Astrocyte (in vitro differentiated cells and primary cell): ENCODE measurements at regions not wholly inside any gene's neighbourhood (a gene's known extent, or its start where the extent isn't known, plus 50 kb on each side); places are given as distances from the start of the nearest gene placed in this dataset.

ENCODE experiments used
- DNase-seq: peaks from one replicate; pipeline ENCODE4 v3.0.0-alpha.2; 2010; ENCODE audit warnings: low read depth
- FAIRE-seq: peaks from 2 replicates; lab custom pipeline; 2011; peaks lifted over from hg19 to GRCh38; lab: Jason Lieb, UNC
- H2AFZ ChIP-seq: 2 replicates; pipeline ENCODE4 v1.6.0; 2012; ENCODE audit warnings: low read depth, low read length, inconsistent platforms
- H3K27ac ChIP-seq: 2 replicates; pipeline ENCODE4 v1.5.1; 2011; ENCODE audit warnings: low read depth, low read length, inconsistent platforms
- H3K27me3 ChIP-seq: 2 replicates; pipeline ENCODE4 v1.6.0; 2011; ENCODE audit warnings: low read length, inconsistent platforms; ENCODE audit not compliant: insufficient read depth
- H3K36me3 ChIP-seq: 2 replicates; pipeline ENCODE4 v1.5.1; 2011; ENCODE audit warnings: low read length, inconsistent platforms; ENCODE audit not compliant: insufficient read depth
- H3K4me1 ChIP-seq: 2 replicates; pipeline ENCODE4 v1.5.1; 2011; ENCODE audit warnings: low read length, inconsistent platforms; ENCODE audit not compliant: insufficient read depth
- H3K4me2 ChIP-seq: 2 replicates; pipeline ENCODE4 v1.6.0; 2012; ENCODE audit warnings: low read length, inconsistent platforms
- H3K4me3 ChIP-seq: 2 replicates; pipeline ENCODE4 v1.5.1; 2011; ENCODE audit warnings: low read depth, mild to moderate bottlenecking, low read length, inconsistent platforms; ENCODE audit not compliant: insufficient read depth
- H3K79me2 ChIP-seq: 2 replicates; pipeline ENCODE4 v1.6.0; 2012; ENCODE audit warnings: mild to moderate bottlenecking, low read length, inconsistent platforms; ENCODE audit not compliant: insufficient read depth
- H3K9ac ChIP-seq: 2 replicates; pipeline ENCODE4 v1.6.0; 2012; ENCODE audit warnings: mild to moderate bottlenecking, low read length, inconsistent platforms
- H3K9me3 ChIP-seq: 2 replicates; pipeline ENCODE4 v1.5.1; 2012; ENCODE audit warnings: low read depth, mild to moderate bottlenecking, low read length, inconsistent platforms; ENCODE audit not compliant: insufficient read depth
- H4K20me1 ChIP-seq: 2 replicates; pipeline ENCODE4 v1.6.0; 2012; ENCODE audit warnings: low read length, inconsistent platforms; ENCODE audit not compliant: insufficient read depth
- H3K27ac Mint-ChIP-seq: one replicate; pipeline ENCODE4 v1.8.0; 2021; ENCODE audit warnings: mild to moderate bottlenecking, mixed read lengths; ENCODE audit not compliant: unreplicated experiment
- H3K27me3 Mint-ChIP-seq: one replicate; pipeline ENCODE4 v1.8.0; 2021; ENCODE audit warnings: low read depth, mixed read lengths; ENCODE audit not compliant: unreplicated experiment
- H3K36me3 Mint-ChIP-seq: one replicate; pipeline ENCODE4 v1.8.0; 2021; ENCODE audit warnings: low read depth, mixed read lengths; ENCODE audit not compliant: unreplicated experiment
- H3K4me1 Mint-ChIP-seq: one replicate; pipeline ENCODE4 v1.8.0; 2021; ENCODE audit warnings: low read depth, mixed read lengths; ENCODE audit not compliant: unreplicated experiment
- H3K4me3 Mint-ChIP-seq: one replicate; pipeline ENCODE4 v1.8.0; 2021; ENCODE audit warnings: mild to moderate bottlenecking, moderate library complexity, mixed read lengths; ENCODE audit not compliant: unreplicated experiment
- H3K9me3 Mint-ChIP-seq: one replicate; pipeline ENCODE4 v1.8.0; 2021; ENCODE audit warnings: mild to moderate bottlenecking, mixed read lengths; ENCODE audit not compliant: unreplicated experiment
- EZH2 ChIP-seq: IDR thresholded peaks from 2 replicates; pipeline ENCODE4 v1.6.1; 2012; ENCODE audit warnings: mild to moderate bottlenecking, low read length, inconsistent platforms; ENCODE audit not compliant: insufficient read depth
- TF ChIP-seq, protein P1 (sequence below): IDR thresholded peaks from 2 replicates; pipeline ENCODE4 v1.5.1; 2011; ENCODE audit warnings: low read depth, mild to moderate bottlenecking, inconsistent platforms, low read length, moderate library complexity; ENCODE audit not compliant: insufficient read depth

DNA sequence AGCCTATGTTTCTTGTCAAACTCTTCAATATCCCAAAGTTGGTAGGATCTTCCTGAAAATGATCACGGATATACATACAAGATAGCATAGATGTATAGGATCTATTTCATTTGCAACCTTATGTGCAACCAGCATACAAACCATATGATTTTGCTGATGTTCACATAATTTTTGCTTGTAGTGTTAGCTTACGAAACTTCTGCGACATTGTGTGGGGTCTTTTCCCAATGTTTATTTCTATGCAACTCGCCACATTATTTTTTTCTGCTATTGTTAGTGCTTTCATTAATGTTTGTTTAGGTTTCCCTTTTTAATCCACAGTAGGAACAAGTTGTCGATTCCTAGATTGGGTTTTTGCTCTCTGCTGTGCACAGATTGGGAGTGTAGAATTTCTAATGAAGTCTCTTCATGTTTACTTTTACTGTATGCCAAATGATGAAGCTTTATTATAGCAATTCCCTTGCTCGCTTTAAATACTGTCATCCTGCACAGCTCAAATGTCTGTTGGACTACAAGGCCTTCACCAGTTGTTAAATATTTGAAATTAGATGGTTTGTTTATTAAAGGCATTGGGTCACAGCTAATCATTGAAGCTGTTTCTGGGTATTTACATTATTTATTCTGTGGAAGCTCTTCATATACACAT lies 257.6 kb upstream of the PCDH7 start:
- no peak overlapping the region for H2AFZ ChIP-seq
- no peaks in the 10 kb centered on the region for H3K27me3 ChIP-seq
- H3K27me3 Mint-ChIP-seq: no peaks in the 10 kb centered on the region
- H3K4me1 Mint-ChIP-seq: no peaks in the 10 kb centered on the region
- no peak overlapping the region for H3K27ac ChIP-seq
- H3K4me1 ChIP-seq: no peaks in the 10 kb centered on the region
- H3K9me3 Mint-ChIP-seq: no peaks in the 10 kb centered on the region
- no peaks in the 10 kb centered on the region for H4K20me1 ChIP-seq
- no peaks in the 10 kb centered on the region for H3K36me3 ChIP-seq
- H3K9me3 ChIP-seq: no peaks in the 10 kb centered on the region
- DNase-seq (no peak), FAIRE-seq (no peak)
- no peak overlapping the region for H3K4me2 ChIP-seq
- no peak overlapping the region for H3K27ac Mint-ChIP-seq
- H3K4me3 ChIP-seq: no peak overlapping the region
- TF ChIP-seq, protein P1, sequence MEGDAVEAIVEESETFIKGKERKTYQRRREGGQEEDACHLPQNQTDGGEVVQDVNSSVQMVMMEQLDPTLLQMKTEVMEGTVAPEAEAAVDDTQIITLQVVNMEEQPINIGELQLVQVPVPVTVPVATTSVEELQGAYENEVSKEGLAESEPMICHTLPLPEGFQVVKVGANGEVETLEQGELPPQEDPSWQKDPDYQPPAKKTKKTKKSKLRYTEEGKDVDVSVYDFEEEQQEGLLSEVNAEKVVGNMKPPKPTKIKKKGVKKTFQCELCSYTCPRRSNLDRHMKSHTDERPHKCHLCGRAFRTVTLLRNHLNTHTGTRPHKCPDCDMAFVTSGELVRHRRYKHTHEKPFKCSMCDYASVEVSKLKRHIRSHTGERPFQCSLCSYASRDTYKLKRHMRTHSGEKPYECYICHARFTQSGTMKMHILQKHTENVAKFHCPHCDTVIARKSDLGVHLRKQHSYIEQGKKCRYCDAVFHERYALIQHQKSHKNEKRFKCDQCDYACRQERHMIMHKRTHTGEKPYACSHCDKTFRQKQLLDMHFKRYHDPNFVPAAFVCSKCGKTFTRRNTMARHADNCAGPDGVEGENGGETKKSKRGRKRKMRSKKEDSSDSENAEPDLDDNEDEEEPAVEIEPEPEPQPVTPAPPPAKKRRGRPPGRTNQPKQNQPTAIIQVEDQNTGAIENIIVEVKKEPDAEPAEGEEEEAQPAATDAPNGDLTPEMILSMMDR: no peak
- TF ChIP-seq EZH2: no peak
- no peak overlapping the region for H3K9ac ChIP-seq
- H3K36me3 Mint-ChIP-seq: no peaks in the 10 kb centered on the region
- H3K4me3 Mint-ChIP-seq: no peak overlapping the region
- no peaks in the 10 kb centered on the region for H3K79me2 ChIP-seq

- no peak for TF ChIP-seq EZH2
- TF ChIP-seq, protein P1: no peak
- Mint-ChIP-seq H3K4me3 (no peak overlapping the region), H3K4me1 (no peaks in the 10 kb centered on the region), H3K36me3 (no peaks in the 10 kb centered on the region), H3K27ac (no peak overlapping the region), H3K9me3 (no peaks in the 10 kb centered on the region), H3K27me3 (no peaks in the 10 kb centered on the region)
- H3K79me2 ChIP-seq: no peaks in the 10 kb centered on the region
- no peak overlapping the region for H3K4me2 ChIP-seq
- no peaks in the 10 kb centered on the region for H3K4me1 ChIP-seq
- H3K9me3 ChIP-seq: no peaks in the 10 kb centered on the region
- no peak overlapping the region for H3K9ac ChIP-seq
- H3K36me3 ChIP-seq: no peaks in the 10 kb centered on the region
- FAIRE-seq: no peak
- no peak overlapping the region for H3K27ac ChIP-seq
- DNase-seq: no peak
- no peaks in the 10 kb centered on the region for H3K27me3 ChIP-seq
- H2AFZ ChIP-seq: no peak overlapping the region
- no peaks in the 10 kb centered on the region for H4K20me1 ChIP-seq
- H3K4me3 ChIP-seq: no peak overlapping the region
These were observed 248.3 kb upstream of the PCDH7 start for GRCh38 chr4:30471861-30472260.

GRCh38 chr4:30473225-30473624 lies 246.9 kb upstream of the PCDH7 start:
- no peak overlapping the region for H2AFZ ChIP-seq
- H3K27me3 ChIP-seq: no peaks in the 10 kb centered on the region
- H3K4me1 ChIP-seq: no peaks in the 10 kb centered on the region
- H3K27ac ChIP-seq: no peak overlapping the region
- H3K4me2 ChIP-seq: no peak overlapping the region
- H3K27ac Mint-ChIP-seq: no peak overlapping the region
- H3K36me3 Mint-ChIP-seq: no peaks in the 10 kb centered on the region
- H3K27me3 Mint-ChIP-seq: no peaks in the 10 kb centered on the region
- no peaks in the 10 kb centered on the region for H3K36me3 ChIP-seq
- no peaks in the 10 kb centered on the region for H3K9me3 Mint-ChIP-seq
- H3K9ac ChIP-seq: no peak overlapping the region
- H3K4me1 Mint-ChIP-seq: no peaks in the 10 kb centered on the region
- DNase-seq (no peak), FAIRE-seq (no peak)
- H3K4me3 Mint-ChIP-seq: no peak overlapping the region
- no peaks in the 10 kb centered on the region for H3K9me3 ChIP-seq
- no peak overlapping the region for H3K4me3 ChIP-seq
- H3K79me2 ChIP-seq: no peaks in the 10 kb centered on the region
- H4K20me1 ChIP-seq: no peaks in the 10 kb centered on the region
- no peak for TF ChIP-seq EZH2
- TF ChIP-seq, protein P1: no peak
